Natural killer cell (primary cell): ENCODE measurements at regions not wholly inside any gene's neighbourhood (a gene's known extent, or its start where the extent isn't known, plus 50 kb on each side); places are given as distances from the start of the nearest gene placed in this dataset.

Experiments
- ATAC-seq, 3 donors: fragments of 150-1000 bp in 2 of 3; fragments of 200-7000 bp in 1 of 3; cut with Tn5 transposase; 1 replicate in 1 of 3; 2 replicates in 2 of 3; pipeline ENCODE4 v1.10.0; 2021; ENCODE audit warnings: mild to moderate bottlenecking in 2 of 3, moderate library complexity in 2 of 3
- DNase-seq, 2 donors: peaks; one replicate each; pipeline versions ENCODE4 v3.0.0 to v3.0.0-alpha.2; 2013 to 2021; ENCODE audit warnings: mixed read lengths in 1 of 2
- H3K27ac ChIP-seq: one replicate; pipeline ENCODE4 v1.5.1; 2013; ENCODE audit warnings: mild to moderate bottlenecking, low read length
- H3K27me3 ChIP-seq: one replicate; pipeline ENCODE4 v1.6.1; 2013; ENCODE audit warnings: low read length; ENCODE audit not compliant: control insufficient read depth, insufficient read depth
- H3K36me3 ChIP-seq: one replicate; pipeline ENCODE4 v1.6.1; 2013; ENCODE audit warnings: low read length; ENCODE audit not compliant: control insufficient read depth, insufficient read depth
- H3K4me1 ChIP-seq: one replicate; pipeline ENCODE4 v1.6.1; 2013; ENCODE audit warnings: low read length; ENCODE audit not compliant: control insufficient read depth, insufficient read depth
- H3K4me3 ChIP-seq: one replicate; pipeline ENCODE4 v1.5.1; 2013; ENCODE audit warnings: low read length
- H3K9me3 ChIP-seq: one replicate; pipeline ENCODE4 v1.6.1; 2013; ENCODE audit warnings: low read length; ENCODE audit not compliant: control insufficient read depth, insufficient read depth
- H3K27ac Mint-ChIP-seq, 2 donors: one replicate each; pipeline ENCODE4 v1.8.0; 2022; ENCODE audit warnings: mild to moderate bottlenecking in 2 of 2, mixed read lengths in 2 of 2, moderate library complexity in 1 of 2
- H3K27me3 Mint-ChIP-seq, 2 donors: one replicate each; pipeline ENCODE4 v1.8.0; 2022; ENCODE audit warnings: low read depth in 2 of 2, mixed read lengths in 2 of 2
- H3K36me3 Mint-ChIP-seq: one replicate; pipeline ENCODE4 v1.8.0; 2022; ENCODE audit warnings: mixed read lengths
- H3K4me1 Mint-ChIP-seq, 2 donors: one replicate each; pipeline ENCODE4 v1.8.0; 2022; ENCODE audit warnings: mixed read lengths in 2 of 2
- H3K4me3 Mint-ChIP-seq: one replicate; pipeline ENCODE4 v1.8.0; 2022; ENCODE audit warnings: mild to moderate bottlenecking, moderate library complexity, mixed read lengths
- H3K9me3 Mint-ChIP-seq, 2 donors: one replicate each; pipeline ENCODE4 v1.8.0; 2022; ENCODE audit warnings: mixed read lengths in 2 of 2
- CTCF ChIP-seq: fragments of 200-600 bp; IDR thresholded peaks from one replicate; pipeline ENCODE4 v1.8.0; 2022; ENCODE audit warnings: antibody characterized with exemption
- WGBS: methylation state at CpG from one replicate; pipeline ENCODE4 v1.1.7; 2013; ENCODE audit warnings: missing lambda C conversion rate; ENCODE audit not compliant: insufficient coverage; 5-methylcytosine and 5-hydroxymethylcytosine counted together
- intact Hi-C: fragments of 100-400 bp; cut with micrococcal nuclease; formaldehyde crosslinking; loops from one replicate; pipeline ENCODE4 v1.14.2; 2022

GRCh38 chr10:91694170-91694794 is 61.4 kb upstream of the PPP1R3C start:
- intact Hi-C loops, result loop anchor here (5.0 kb wide), 1 partner anchor 397 kb away; no protein-coding TSS in a partner anchor
- peak in 1 of 2 donors; percentile 51 for DNase-seq

GRCh38 chr10:91691981-91692380 is 59.1 kb upstream of the PPP1R3C start:
- Histone ChIP-seq H3K27me3 (no peaks in the 10 kb centered on the region), H3K27ac (no peak overlapping the region), H3K4me3 (no peak overlapping the region), H3K9me3 (no peaks in the 10 kb centered on the region), H3K36me3 (no peaks in the 10 kb centered on the region), H3K4me1 (no peaks in the 10 kb centered on the region)
- 92% methylated on average over 4 of the region's 6 CpGs for WGBS
- Mint-ChIP-seq H3K4me1 (no peaks in the 10 kb centered on the region), H3K27me3 (peaks cover 5 to 8% of the 10 kb centered on the region in 2 donors), H3K36me3 (no peaks in the 10 kb centered on the region), H3K9me3 (no peaks in the 10 kb centered on the region), H3K4me3 (no peak overlapping the region), H3K27ac (no peak overlapping the region)
- TF ChIP-seq CTCF, result no peak
- no peak for ATAC-seq
- DNase-seq, result no peak
- intact Hi-C loops, result loop anchor here (5.0 kb wide), 1 partner anchor 395 kb away; no protein-coding TSS in a partner anchor

More at GRCh38 chr10:91694170-91694794, 61.4 kb upstream of the PPP1R3C start:
- Histone ChIP-seq H3K4me3 (no peak overlapping the region), H3K36me3 (no peaks in the 10 kb centered on the region), H3K4me1 (no peaks in the 10 kb centered on the region), H3K27ac (no peak overlapping the region), H3K27me3 (no peaks in the 10 kb centered on the region), H3K9me3 (no peaks in the 10 kb centered on the region)
- no peaks in the 10 kb centered on the region for H3K9me3 Mint-ChIP-seq
- no peak for ATAC-seq
- no peaks in the 10 kb centered on the region for H3K4me1 Mint-ChIP-seq
- TF ChIP-seq CTCF, result peak; percentile 49
- H3K27me3 Mint-ChIP-seq, result peaks cover 5 to 8% of the 10 kb centered on the region in 2 donors
- H3K4me3 Mint-ChIP-seq, result no peak overlapping the region
- WGBS, result 83% methylated on average over 3 of the region's 3 CpGs
- no peaks in the 10 kb centered on the region for H3K36me3 Mint-ChIP-seq
- H3K27ac Mint-ChIP-seq, result no peak overlapping the region

- DNase-seq, result no peak
- no peak overlapping the region for H3K27ac ChIP-seq
- no peak overlapping the region for H3K27ac Mint-ChIP-seq
- no peaks in the 10 kb centered on the region for H3K4me1 Mint-ChIP-seq
- no peak for TF ChIP-seq CTCF
- no peaks in the 10 kb centered on the region for H3K27me3 ChIP-seq
- H3K36me3 ChIP-seq, result no peaks in the 10 kb centered on the region
- H3K27me3 Mint-ChIP-seq, result peaks cover 7 to 15% of the 10 kb centered on the region in 2 donors
- ATAC-seq, result no peak
- no peaks in the 10 kb centered on the region for H3K4me1 ChIP-seq
- intact Hi-C loops, result loop anchor here (5.0 kb wide), 1 partner anchor 394 kb away; no protein-coding TSS in a partner anchor
- H3K4me3 Mint-ChIP-seq, result no peak overlapping the region
- H3K9me3 Mint-ChIP-seq, result no peaks in the 10 kb centered on the region
- 87% methylated on average over 3 of the region's 3 CpGs for WGBS
- H3K36me3 Mint-ChIP-seq, result no peaks in the 10 kb centered on the region
- no peak overlapping the region for H3K4me3 ChIP-seq
- H3K9me3 ChIP-seq, result no peaks in the 10 kb centered on the region
These were observed 58.3 kb upstream of the PPP1R3C start for GRCh38 chr10:91690996-91691676.
